ENCODE measurements at regions not wholly inside any gene's neighbourhood (a gene's known extent, or its start where the extent isn't known, plus 50 kb on each side); places are given as distances from the start of the nearest gene placed in this dataset.
A peak's percentile ranks its signal among the peaks of the same experiment; 100 is the strongest.

DNA sequence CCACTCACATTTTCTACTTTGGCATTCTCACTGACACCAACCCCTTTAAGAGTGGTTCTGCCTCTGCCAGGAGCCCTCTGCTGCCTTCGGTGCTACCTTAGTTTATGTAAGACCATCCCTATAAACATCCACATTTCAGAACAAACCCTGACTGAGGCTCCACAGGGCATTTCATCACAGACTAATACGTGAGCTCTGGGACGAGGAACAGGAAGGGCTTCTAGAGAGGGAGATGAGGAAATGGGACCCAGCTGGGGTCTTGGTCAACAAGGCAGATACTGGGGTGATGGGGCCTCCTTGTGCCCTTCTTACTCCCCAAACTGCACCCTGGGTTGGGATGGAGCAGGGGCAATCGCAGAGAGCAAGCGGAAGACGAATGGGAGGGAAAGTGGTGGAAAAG is 86.5 kb upstream of the FYN start:
- no peak for DNase-seq

DNA sequence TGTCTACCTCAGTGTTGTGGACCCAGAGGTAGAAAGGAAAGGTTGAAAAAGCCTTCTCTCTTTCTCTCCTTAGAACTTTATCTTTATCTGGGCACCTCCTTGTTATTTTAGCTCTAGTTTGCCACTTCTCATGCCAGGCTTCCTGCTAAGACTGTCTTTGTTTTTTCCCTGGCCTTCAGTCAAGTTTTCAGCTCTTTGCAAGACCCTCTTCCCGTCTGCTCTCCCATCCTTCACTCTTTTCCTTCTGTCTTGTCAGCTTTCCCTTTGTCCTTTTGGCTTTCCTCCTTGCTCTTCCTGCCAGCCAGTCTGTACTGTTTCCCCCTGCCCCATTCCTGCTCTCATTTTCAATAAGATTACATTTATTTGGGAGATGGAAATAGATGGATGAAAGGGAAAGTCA is 86.8 kb upstream of the CCN6 start:
- DNase-seq: no peak

DNA sequence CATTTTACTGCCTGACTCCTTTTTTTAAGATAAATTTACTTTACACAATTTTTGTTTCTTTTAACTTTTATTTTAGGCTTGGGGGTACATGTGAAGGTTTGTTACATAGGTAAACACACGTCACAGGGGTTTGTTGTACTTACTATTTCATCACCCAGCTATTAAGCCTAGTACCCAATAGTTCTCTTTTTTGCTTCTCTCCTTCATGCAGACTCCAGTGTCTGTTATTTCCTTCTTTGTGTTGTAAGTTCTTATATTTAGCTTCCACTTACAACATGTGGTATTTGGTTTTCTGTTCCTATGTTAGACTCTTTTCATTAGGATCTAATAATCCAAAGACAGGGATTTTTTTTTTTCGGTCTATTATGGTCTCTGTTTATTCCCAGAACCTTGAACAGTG is 83.5 kb upstream of the CCN6 start:
- no peak for DNase-seq

DNA sequence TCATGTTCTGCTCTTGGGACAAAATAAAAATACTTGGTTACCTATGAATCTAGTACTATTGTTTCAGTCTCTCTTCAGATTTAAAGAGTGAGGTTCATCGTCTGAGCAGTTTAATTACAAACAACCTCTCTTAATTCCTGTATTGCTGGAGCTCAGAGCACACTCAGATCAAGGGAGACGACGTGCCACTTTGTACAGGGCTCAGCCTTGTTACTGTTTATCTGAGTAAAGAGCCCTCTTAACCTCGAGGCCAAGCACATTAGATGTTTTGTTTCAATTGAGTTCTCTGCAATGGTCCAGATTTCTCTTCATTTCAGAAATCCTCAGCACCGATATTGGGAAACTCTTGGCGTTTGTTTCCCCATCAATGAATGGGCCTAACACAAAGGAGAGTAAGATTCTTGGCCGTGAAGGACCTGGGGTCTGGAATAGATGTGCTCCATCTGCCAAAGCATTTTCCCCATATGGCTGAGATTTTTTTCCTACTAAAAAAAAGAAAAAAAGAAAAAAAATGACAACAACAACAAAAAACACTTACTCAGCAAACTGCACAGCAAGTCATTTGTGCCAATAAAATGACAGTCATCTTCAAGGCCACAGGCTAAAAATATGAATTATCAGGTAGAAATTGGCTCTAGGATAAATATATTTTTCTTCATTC is 82.6 kb upstream of the CCN6 start:
- no peak for DNase-seq

DNA sequence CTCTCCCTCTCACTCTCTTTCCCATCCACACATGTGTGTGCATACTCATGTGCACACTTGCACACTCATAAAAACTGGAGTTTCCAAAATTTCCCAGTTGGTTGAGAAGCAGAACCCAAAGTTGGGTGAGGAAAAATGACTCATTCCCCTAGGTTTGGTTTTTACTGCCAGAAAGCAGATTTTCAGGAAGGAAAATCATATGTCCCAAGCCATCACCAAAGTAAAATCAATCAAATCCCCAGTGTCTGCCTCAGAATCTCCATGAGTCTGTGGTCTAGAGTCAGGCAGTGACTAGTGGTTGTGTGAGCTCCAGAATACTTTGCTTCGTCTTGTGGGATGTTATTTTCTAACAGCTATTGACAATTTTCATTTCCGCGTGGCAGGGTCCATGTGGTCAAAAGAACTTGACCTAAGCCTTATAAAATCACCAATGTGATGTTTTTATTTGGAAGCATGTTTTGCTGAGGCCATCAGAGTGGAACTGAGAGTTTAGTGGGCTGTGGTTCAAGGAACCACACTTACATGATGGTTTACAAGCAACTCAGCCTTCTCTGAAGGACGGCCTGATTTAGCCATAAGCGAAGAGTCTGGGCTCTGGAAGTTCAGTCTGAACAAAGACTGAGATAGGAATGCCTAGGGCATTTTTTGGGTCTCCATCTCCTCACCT is 81.9 kb upstream of the CCN6 start:
- DNase-seq: no peak

DNA sequence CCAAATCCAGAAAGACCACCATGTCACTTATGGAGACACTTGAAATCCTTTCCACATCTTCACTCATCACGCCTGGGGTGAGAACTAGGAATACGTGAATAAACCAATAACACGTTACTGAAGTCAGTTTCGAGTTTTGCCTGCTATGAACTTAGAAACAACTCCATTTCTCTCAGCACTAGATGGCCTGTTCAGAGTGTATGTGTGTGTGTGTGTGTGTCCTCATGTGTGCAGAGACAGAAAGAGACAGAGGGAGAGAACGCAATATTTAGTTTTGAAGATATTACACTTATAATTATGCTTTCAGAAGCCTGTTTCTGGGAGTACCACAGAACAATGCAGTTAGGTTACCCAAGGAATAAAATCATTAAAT is 81.2 kb upstream of the CCN6 start:
- no peak for DNase-seq

DNA sequence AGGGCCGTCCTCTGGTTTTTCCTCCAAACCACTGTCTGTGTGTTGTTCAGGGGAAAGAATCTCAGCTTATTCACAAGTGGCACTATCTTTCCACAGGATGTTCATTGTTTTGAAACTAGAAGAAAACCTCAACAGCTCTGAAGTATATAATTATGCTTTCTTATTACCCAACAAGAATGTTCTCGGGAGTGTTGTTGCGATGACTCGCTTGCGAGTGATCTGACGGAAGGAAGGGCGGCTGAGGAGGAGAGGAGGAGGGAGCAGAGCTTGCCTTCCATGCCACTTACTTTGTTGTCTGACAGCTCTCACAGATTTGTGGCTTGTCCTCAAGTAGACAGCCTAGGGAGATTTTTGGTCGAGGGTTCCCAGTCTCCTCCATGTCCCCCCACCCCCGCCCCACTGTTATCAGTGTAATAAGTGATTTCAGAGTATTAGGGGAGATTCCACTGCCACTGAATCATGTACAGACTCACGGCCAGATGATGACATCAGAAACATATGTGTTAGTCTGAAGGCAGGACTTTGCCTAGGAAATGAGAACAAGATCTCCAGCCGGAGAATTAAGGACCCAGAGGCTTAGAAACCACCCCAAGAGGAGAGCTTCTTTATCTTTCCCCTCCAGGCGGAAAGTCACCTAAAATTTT is 80.7 kb upstream of the CCN6 start:
- DNase-seq: peak; percentile 41

DNA sequence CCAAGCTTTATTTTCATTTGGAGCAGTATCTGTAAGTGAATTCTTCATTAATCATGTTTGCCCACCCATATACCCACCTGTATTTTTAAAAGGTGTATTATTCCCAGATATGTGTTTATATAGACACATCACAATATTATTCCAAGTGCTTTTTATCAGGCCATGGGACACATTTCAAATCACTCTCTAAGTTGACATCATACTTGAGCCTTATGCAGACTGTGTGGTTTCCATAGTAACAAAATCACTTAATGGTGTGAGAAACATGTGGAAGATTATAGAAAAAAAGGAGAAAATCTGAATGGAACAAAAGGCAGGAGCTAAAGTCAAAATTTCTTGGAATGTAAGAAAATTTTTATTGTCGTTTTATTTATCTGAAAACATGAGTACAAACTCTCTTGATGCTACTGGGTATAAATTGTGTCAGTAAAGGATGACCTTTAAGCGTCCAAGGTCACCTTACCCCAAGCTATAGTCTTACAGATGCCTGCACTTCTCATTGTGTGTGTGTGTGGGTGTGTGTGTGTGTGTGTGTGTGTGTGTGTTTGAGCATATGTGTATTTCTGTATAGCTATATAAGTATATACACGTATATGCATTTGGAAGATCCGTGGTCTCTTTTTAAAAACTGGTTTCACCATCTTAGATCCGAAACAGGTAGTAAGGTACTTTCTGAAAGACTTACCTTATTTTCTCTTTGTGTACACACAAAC is 79.8 kb upstream of the CCN6 start:
- no peak for DNase-seq

DNA sequence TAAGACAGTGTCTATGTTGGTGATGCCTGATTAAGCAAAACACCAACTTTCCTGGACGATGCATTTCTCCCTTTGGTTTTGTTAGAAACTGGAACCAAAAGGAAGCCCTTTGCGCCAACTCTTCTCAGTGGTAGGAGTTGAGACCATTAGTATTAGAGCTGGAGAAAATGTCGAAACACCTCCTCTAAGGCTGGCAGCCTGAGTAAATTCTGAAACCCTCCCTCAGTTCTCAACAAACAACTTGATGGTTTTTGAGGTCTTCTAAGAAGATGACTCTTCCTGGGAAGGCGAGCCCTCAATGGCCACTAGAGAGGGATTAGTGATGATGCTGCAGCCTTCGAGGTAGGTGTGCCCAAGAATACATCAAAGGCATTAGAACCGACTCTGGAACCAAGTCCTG is 78.4 kb upstream of the CCN6 start:
- DNase-seq: no peak

DNA sequence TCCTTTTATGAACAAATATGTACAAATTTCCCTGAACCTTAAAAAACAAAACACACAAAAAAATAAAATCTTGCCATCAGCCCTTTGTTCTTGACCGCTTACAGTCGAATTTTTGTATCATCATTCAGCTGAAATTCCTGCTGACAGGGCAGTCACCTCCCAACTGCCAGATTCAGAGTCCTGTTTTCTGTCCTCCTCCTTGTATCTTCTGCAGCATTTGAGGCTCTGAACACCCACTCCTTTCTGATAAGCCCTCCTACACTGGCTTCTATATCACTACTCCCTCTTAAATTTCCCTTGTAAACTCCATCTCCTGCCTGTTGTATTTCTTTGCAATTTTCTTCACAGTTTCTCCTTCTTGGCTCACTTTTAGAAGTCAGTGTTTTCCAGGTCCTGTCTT is 77.8 kb upstream of the CCN6 start:
- DNase-seq: no peak

DNA sequence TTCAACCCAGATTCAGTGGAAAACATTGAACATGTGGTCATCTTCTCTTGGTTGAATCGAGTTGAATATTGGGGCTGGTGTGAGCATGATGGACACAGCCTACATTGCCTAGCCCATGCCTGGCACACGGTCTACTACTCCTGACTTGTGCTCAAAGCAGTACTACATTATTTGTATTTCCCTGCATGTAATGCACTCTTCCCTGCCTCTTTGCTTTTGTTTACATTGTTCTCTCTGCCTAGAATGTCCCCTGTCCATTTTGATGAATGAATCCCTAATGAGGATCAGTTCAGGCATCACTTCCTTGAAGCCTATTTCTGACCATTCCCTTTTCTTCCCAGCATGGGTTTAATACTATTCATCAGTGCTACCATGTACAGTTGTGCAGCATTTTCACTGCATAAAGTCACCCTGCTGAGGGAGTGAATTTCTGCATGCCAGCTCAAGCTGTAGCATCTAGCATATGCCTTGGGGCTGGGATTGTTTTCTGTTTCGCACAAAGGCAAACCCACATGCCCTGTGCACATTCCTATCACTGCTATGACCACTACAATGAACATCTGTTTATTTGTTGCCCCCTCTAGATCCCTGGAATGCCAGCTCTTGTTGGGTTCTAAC is 75.3 kb upstream of the CCN6 start:
- no peak for DNase-seq

DNA sequence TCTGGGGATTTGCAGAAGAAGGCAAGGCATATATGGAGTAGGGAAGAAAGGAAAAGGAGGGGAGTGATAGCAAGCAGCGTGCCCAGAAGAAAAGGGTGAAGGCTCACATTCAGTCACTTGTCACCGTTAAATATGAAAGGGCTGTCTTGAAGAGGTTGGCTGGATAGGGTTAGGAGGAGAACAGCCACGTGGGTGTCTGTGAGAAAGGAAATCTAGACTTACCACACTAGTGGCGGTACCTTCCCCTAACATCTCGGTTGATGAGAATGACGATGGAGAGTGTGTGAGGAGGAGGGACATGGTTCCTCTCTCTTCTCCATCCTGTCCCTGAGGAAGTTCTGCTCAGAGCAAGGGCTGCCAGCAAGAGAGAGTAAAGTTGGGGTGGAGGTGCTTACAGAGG is 74.3 kb upstream of the CCN6 start:
- DNase-seq: no peak

DNA sequence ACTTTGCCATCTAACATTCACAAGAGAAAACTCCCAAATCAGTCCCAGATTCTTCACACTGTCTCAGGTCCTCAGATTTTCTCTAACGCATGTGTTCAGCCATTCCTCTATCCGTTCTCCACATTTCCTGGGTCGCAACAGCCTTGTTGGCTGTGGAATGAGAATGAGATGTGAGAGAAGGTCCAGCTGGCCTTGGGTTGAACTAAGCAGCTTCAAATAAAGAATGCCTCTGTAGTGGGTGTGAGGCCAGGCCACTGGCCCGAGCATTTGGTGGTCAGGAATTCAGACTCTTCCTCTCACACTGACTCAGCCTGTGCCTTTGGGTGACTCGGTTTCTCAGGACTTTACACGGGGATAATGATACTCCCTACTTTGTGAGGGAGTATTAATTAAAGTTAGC is 73.8 kb upstream of the CCN6 start:
- no peak for DNase-seq

DNA sequence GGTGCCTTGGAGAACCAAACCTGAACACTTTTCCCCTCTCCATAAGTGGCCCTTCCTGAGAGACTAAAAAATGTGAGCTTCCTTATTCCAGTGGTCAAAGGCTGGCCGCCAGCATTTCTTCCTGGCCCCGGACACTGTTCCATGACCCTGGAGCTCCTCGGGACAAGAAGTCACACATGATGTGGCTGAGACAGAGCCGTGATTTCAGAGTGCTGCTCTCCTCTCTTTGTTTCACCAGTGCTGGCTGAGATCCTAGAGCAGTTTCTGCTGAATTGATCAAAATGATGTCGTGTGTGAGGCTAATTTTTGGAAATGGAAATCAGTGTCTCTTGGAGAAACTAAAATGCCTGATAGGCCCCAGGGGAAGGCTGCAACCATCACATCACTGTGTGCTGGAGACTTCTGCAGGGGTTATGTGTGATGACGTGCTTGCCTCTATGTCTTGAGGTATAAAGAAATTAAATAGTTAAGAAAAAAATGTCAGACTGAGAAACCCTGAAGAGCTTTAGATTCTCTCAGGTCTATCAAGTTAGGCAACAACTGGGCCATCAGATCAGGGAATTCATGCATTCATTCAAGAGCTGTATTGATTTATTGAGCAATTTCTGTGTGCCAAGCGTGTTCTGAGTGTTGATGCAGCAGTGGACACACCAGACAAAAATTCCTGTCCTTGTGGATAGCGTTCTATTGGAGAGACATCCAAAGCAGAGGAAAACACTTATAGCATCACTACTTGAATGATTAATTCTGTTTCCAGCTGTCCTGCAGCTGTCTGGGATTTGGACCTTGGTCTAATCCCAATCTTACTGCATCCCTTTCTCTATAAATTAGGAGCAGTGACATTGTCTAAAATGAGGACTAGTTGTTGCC is 72.7 kb upstream of the CCN6 start:
- DNase-seq: no peak

DNA sequence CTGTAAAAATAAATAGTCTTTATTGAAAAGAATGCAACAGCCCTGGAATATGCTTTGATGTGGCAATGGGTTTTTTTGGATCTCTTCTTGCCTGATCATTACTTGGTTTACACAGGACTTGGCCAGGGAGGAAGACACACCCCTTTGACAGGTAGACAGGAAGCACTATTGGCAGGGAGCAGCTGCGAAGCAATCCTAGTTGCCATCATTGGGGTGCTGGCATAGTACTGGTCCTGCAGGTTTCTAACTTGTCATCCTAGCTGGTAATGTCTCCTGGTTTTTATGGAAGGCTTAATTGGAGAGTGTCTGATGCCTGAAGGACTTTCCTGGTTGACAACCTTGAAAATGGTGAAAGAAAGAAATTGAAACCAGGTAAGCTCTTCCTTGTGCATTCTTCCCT is 71.2 kb upstream of the CCN6 start:
- DNase-seq: no peak

DNA sequence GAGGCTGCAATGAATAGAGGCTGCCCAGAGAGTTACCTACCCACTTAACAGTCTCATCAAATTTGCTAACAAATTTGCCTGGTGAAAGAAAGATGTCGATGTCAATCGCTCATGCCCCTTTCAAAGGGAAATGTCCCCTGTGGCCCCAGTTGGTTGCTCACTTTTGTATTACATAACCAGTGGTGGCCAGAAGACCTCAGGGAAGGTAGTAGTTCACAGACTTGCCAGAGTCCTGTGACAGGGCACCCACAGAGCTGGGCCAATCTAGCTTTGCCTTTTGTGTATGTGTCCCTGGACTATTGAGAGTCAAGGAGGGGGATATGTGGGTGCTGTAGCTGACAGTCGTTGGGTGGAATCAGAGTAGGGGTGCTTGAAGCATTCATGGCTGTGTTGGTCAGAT is 70.7 kb upstream of the CCN6 start:
- DNase-seq: no peak

DNA sequence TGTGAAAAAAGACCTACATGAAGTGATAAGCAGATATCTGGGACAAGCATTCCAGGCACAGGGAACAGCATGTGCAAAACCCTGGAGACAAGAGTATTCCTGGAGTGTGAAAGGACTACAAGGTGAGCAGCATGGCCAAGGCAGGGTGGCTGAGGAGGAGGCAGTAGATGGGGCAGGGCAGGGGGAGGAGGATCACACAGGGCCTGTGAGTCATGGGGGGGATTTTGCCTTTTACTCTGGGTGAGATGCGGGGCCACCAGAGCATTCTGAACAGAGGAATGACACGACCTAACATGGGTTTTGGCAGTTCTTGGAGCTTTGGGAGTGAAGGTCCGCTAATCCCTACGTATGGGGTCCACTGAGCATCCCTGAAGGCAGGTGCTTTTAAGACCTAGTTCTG is 69.8 kb upstream of the CCN6 start:
- DNase-seq: no peak

DNA sequence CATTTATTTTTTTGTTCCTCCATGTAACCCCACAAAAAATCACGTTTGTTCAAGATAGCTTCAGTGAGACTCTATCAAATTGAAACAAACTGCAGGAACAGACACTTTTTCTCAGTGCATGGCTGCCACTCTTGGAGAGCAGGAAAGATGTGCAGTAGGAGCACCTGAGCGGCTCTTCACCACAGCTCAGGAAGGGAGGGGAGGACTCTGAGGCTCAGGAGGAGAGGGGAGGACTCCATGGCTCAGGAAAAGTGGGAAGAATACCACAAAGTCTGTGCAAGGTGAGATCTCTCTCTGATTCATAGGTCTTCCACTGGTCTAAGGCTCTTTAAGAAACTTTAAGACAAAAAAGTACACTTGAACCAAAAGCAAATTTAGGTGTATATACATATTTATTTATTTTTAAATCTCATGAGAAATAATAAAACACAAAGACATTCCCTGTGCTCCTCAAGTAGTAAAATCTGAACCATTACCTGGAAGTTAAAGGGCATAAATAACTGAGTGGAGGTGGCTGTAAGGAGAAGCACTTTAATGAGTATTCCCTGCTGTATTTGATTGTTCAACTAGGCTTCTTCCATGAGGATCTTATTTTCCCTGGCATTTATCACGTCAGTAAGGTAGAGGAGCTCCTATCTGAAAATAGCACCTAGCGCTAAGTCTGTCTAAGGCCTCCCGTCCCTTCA is 69.2 kb upstream of the CCN6 start:
- DNase-seq: no peak

DNA sequence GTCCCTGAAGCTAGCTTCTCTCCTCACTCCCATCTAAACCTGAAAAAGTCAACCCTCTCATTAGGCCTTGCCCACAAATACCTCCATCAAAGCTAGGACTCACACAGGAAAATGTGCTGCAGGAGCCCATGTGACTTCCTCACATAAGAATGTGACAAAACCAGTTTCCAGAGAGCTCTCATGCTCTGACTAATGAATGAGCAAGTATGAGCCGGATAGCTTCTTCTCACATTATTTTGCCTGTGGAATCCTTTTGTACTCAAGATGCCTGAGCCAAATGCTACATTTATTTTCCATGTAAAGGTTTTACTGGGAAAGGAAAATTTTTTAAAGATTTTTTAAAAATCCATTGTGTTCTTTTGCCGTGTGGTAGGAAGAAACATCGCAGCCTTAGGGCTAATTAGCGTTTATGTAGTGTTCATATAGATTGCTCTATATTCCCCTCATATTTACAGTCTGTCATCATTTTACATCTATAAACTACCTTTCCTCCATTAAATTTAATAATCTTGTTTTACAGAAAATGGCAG is 68.6 kb upstream of the CCN6 start:
- no peak for DNase-seq

DNA sequence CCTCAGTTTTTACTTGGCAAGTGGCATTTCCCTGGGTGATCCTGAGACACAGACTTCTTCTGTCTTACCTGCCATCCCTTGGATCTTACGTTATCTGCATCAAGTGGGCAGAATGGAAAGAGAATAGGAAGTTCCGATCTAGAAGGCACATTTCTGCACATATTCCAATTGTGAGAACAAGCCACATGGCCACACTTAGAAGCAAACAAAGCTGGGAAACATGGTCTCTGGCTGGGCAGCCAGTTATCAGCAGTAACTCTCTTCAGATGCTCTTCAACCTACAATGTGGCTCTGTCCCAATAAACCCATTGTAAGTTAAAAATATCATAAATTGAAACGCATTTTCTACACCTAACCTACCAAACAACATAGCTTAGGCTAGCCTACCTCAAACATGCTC is 67.3 kb upstream of the CCN6 start:
- DNase-seq: no peak

DNA sequence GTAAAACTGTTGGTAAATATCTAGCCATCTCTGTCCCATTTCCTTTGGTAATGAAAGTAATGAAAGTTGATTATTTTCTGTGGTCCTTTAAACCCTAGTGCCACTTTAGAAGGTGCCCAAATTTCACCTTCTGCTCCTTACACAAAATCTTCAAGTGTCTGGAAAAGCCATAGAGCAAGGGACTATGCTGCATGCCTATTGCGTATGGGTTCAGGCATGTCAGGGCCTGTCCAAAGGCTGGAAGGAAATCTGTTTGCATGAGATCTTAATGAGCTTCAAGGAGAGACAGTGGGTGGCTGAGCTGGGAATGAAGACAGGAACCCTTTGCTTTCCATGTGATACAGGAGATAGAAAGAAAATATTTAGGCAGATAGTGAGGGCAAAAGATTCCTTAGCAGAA is 66.6 kb upstream of the CCN6 start:
- no peak for DNase-seq

DNA sequence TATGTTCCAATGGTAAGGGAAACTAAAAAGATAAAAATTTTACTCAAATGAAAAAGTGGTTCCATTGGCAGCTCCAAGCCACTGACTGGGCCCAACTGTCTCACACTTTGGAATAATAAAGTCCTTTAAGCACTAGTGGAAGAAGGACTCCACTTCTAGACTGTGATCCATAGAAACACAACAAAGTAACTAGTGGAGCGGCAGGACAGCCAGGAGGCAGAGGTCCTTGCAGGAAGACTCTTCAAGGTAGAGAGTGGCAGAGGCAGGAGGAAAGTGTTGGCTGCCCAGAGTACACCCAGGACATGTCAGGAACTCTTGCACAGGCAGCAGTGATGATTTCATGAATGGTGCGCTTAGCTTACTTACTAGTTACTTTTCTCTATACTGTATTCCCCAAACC is 65.0 kb upstream of the CCN6 start:
- no peak for DNase-seq
